Endodermal cell (in vitro differentiated cells): ENCODE measurements at regions not wholly inside any gene's neighbourhood (a gene's known extent, or its start where the extent isn't known, plus 50 kb on each side); places are given as distances from the start of the nearest gene placed in this dataset.

ENCODE experiments used
- DNase-seq: peaks from one replicate; pipeline ENCODE4 v3.0.0-alpha.2; 2017
- H3K27ac ChIP-seq: 2 replicates; pipeline ENCODE4 v1.5.1; 2013; ENCODE audit warnings: mild to moderate bottlenecking, low read depth, low read length, moderate library complexity
- H3K27me3 ChIP-seq: 2 replicates; pipeline ENCODE4 v1.6.1; 2013; ENCODE audit warnings: mild to moderate bottlenecking, low read length, moderate library complexity; ENCODE audit not compliant: insufficient read depth, control insufficient read depth, poor library complexity, severe bottlenecking
- H3K36me3 ChIP-seq: 2 replicates; pipeline ENCODE4 v1.7.0; 2013; ENCODE audit warnings: mild to moderate bottlenecking, low read length, moderate library complexity; ENCODE audit not compliant: control insufficient read depth, insufficient read depth
- H3K4me1 ChIP-seq: one replicate; pipeline ENCODE4 v1.7.0; 2013; ENCODE audit warnings: low read length; ENCODE audit not compliant: control insufficient read depth, insufficient read depth
- H3K4me3 ChIP-seq: 2 replicates; pipeline ENCODE4 v1.5.1; 2013; ENCODE audit warnings: mild to moderate bottlenecking, low read length, moderate library complexity
- H3K9ac ChIP-seq: 2 replicates; pipeline ENCODE4 v1.6.1; 2013; ENCODE audit warnings: mild to moderate bottlenecking, low read length, moderate library complexity; ENCODE audit not compliant: poor library complexity, severe bottlenecking; ENCODE audit errors: extremely low read depth
- H3K9me3 ChIP-seq: 2 replicates; pipeline ENCODE4 v1.6.1; 2013; ENCODE audit warnings: mild to moderate bottlenecking, low read length, moderate library complexity; ENCODE audit not compliant: control insufficient read depth
- H3K27ac Mint-ChIP-seq: 2 replicates; pipeline ENCODE4 v1.8.0; 2020; ENCODE audit warnings: mixed read lengths
- H3K27me3 Mint-ChIP-seq: 2 replicates; pipeline ENCODE4 v1.8.0; 2021; ENCODE audit warnings: mild to moderate bottlenecking, mixed read lengths; ENCODE audit not compliant: insufficient read depth
- H3K36me3 Mint-ChIP-seq: 2 replicates; pipeline ENCODE4 v1.8.0; 2020; ENCODE audit warnings: low read depth, mixed read lengths
- H3K4me1 Mint-ChIP-seq: 2 replicates; pipeline ENCODE4 v1.8.0; 2020; ENCODE audit warnings: mixed read lengths
- H3K4me3 Mint-ChIP-seq: 2 replicates; pipeline ENCODE4 v1.8.0; 2020; ENCODE audit warnings: mild to moderate bottlenecking, moderate library complexity, mixed read lengths
- H3K9me3 Mint-ChIP-seq: 2 replicates; pipeline ENCODE4 v1.8.0; 2020; ENCODE audit warnings: mild to moderate bottlenecking, mixed read lengths
- WGBS, 2 experiments: methylation state at CpG; one replicate each; pipeline versions ENCODE4 v1.1.5 to v1.1.7; 2013; ENCODE audit warnings: missing lambda C conversion rate in 2 of 2, mixed read lengths in 1 of 2; ENCODE audit not compliant: insufficient coverage in 1 of 2, insufficient read length in 1 of 2; 5-methylcytosine and 5-hydroxymethylcytosine counted together
- TF ChIP-seq, protein P1 (sequence below): fragments of 200-600 bp; sonication (generic); conservative IDR thresholded peaks from 2 replicates; pipeline ENCODE4 v1.5.0; 2021; ENCODE audit warnings: antibody characterized with exemption, mild to moderate bottlenecking

DNA sequence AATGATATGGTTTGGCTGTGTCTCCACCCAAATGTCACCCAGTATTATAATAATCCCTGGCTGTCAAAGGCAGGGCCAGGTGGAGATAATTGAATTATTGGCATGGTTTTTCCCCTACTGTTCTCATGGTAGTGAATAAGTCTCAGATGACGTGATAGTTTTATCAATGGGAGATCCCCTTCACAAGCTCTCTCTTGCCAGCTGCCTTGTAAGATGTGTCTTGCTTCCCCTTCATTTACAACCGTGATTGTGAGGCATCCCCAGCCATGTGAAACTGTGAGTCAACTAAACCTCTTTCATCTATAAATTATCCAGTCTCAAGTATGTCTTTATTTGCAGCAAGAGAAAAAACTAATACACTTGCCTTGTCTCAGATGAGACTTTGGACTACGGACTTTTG is 907.3 kb upstream of the MANEA start:
- H3K4me1 ChIP-seq = no peaks in the 10 kb centered on the region
- DNase-seq = no peak
- H3K4me3 ChIP-seq = no peak overlapping the region
- H3K9ac ChIP-seq = no peak overlapping the region
- no peaks in the 10 kb centered on the region for H3K9me3 ChIP-seq
- Mint-ChIP-seq H3K27me3 (no peaks in the 10 kb centered on the region), H3K36me3 (no peaks in the 10 kb centered on the region), H3K4me3 (no peak overlapping the region), H3K4me1 (no peaks in the 10 kb centered on the region), H3K9me3 (peaks cover 9% of the 10 kb centered on the region), H3K27ac (no peak overlapping the region)
- no peaks in the 10 kb centered on the region for H3K36me3 ChIP-seq
- no peaks in the 10 kb centered on the region for H3K27me3 ChIP-seq
- 93 to 100% methylated on average over 1 to 3 of the region's 3 CpGs for WGBS, 2 experiments
- no peak overlapping the region for H3K27ac ChIP-seq
- TF ChIP-seq, protein P1, sequence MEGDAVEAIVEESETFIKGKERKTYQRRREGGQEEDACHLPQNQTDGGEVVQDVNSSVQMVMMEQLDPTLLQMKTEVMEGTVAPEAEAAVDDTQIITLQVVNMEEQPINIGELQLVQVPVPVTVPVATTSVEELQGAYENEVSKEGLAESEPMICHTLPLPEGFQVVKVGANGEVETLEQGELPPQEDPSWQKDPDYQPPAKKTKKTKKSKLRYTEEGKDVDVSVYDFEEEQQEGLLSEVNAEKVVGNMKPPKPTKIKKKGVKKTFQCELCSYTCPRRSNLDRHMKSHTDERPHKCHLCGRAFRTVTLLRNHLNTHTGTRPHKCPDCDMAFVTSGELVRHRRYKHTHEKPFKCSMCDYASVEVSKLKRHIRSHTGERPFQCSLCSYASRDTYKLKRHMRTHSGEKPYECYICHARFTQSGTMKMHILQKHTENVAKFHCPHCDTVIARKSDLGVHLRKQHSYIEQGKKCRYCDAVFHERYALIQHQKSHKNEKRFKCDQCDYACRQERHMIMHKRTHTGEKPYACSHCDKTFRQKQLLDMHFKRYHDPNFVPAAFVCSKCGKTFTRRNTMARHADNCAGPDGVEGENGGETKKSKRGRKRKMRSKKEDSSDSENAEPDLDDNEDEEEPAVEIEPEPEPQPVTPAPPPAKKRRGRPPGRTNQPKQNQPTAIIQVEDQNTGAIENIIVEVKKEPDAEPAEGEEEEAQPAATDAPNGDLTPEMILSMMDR = no peak

DNA sequence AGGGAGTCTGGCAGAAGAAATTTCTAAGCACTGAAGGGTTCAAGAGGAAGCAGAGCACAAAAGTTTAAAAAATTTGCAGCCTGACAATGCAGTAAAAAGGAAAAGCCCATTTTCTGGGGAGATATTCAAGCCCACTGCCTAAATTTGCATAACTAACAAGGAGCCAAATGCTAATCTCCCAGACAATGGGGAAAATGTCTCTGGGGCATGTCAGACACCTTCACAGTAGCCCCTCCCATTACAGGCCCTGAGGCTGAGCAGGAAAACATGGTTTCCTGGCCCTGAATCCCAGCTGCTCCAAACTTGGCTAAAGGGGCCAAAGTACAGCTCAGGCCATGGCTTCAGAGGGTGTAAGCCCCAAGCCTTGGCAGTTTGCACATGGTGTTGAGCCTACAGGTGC is 908.5 kb upstream of the MANEA start:
- H3K36me3 ChIP-seq = no peaks in the 10 kb centered on the region
- H3K4me3 ChIP-seq = no peak overlapping the region
- Mint-ChIP-seq H3K4me3 (no peak overlapping the region), H3K9me3 (peaks cover 9% of the 10 kb centered on the region), H3K4me1 (no peaks in the 10 kb centered on the region), H3K36me3 (no peaks in the 10 kb centered on the region), H3K27ac (no peak overlapping the region), H3K27me3 (no peaks in the 10 kb centered on the region)
- H3K27me3 ChIP-seq = no peaks in the 10 kb centered on the region
- H3K9me3 ChIP-seq = no peaks in the 10 kb centered on the region
- DNase-seq = no peak
- H3K9ac ChIP-seq = no peak overlapping the region
- H3K4me1 ChIP-seq = no peaks in the 10 kb centered on the region
- no peak overlapping the region for H3K27ac ChIP-seq
- TF ChIP-seq, protein P1 = no peak

DNA sequence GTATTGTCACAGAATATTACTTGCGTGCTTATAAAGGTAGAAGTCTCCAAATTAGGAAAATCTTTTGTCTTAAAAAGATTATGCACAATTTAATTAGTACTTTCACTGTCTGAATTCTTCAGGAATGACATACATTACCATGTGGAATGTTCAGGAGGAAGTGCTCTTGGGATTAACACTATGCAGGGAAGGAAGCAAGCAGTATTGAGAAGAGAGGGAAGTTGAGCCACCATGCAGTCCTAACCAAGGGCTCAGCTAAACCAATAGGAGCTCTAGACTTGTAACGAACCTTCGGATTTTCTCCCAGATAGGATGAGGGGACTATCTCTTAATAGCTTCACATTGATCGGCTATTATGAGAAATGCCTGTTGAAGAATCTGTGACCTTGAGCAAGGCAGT is 918.4 kb upstream of the MANEA start:
- WGBS, 2 experiments = 70 to 100% methylated on average over 3 to 4 of the region's 4 CpGs
- Mint-ChIP-seq H3K36me3 (no peaks in the 10 kb centered on the region), H3K4me3 (no peak overlapping the region), H3K27ac (no peak overlapping the region), H3K9me3 (no peaks in the 10 kb centered on the region), H3K27me3 (no peaks in the 10 kb centered on the region), H3K4me1 (no peaks in the 10 kb centered on the region)
- no peaks in the 10 kb centered on the region for H3K36me3 ChIP-seq
- H3K27me3 ChIP-seq = no peaks in the 10 kb centered on the region
- no peak overlapping the region for H3K4me3 ChIP-seq
- H3K9ac ChIP-seq = no peak overlapping the region
- no peak for DNase-seq
- TF ChIP-seq, protein P1 = no peak
- no peaks in the 10 kb centered on the region for H3K4me1 ChIP-seq
- H3K27ac ChIP-seq = no peak overlapping the region
- H3K9me3 ChIP-seq = no peaks in the 10 kb centered on the region
